HEK293 (cell line): ENCODE measurements at regions not wholly inside any gene's neighbourhood (a gene's known extent, or its start where the extent isn't known, plus 50 kb on each side); places are given as distances from the start of the nearest gene placed in this dataset.

Source experiments
- CTCF ChIA-PET: fragments of 350-600 bp; formaldehyde crosslinking; extraction: SDS; loops from one replicate; lab custom pipeline; 2021; ENCODE audit warnings: antibody characterized with exemption; lab: Yijun Ruan, JAX
- POLR2A ChIA-PET: fragments of 300-600 bp; formaldehyde crosslinking; extraction: SDS; loops from one replicate; lab custom pipeline; 2020; ENCODE audit warnings: antibody characterized with exemption, inconsistent platforms; lab: Yijun Ruan, JAX
- H3K27ac ChIP-seq: fragments of 200-500 bp; sonication (Bioruptor generic); 2 replicates; pipeline ENCODE4 v1.5.1; 2014; ENCODE audit warnings: low read depth, low read length, control low read depth, inconsistent platforms; ENCODE audit errors: extremely low read depth
- H3K36me3 ChIP-seq, 2 experiments: fragments of 200-500 bp in 1 of 2; sonication (Bioruptor generic) in 1 of 2; 1 replicate in 1 of 2; 2 replicates in 1 of 2; pipeline ENCODE4 v1.5.1; 2014 to 2017; ENCODE audit warnings: inconsistent platforms in 2 of 2, low read length in 2 of 2; ENCODE audit not compliant: control insufficient read depth in 2 of 2, insufficient read depth in 1 of 2
- H3K4me1 ChIP-seq: fragments of 200-500 bp; sonication (Bioruptor generic); 2 replicates; pipeline ENCODE4 v1.5.1; 2014; ENCODE audit warnings: mild to moderate bottlenecking, low read length, inconsistent platforms; ENCODE audit not compliant: control insufficient read depth, insufficient read depth
- H3K4me3 ChIP-seq: 2 replicates; pipeline ENCODE4 v1.5.1; 2011; ENCODE audit warnings: low read depth, mild to moderate bottlenecking, control low read depth, low read length, moderate library complexity
- H3K9me3 ChIP-seq: fragments of 200-500 bp; sonication (Bioruptor generic); 2 replicates; pipeline ENCODE4 v1.5.1; 2014; ENCODE audit warnings: low read depth, low read length, inconsistent platforms; ENCODE audit not compliant: control insufficient read depth, insufficient read depth
- GFI1B ChIP-seq: fragments of 450-650 bp; formaldehyde crosslinking; IDR thresholded peaks from 2 replicates; pipeline ENCODE4 v1.5.1; 2016; ENCODE audit warnings: missing biosample characterization, missing genetic modification characterization
- GLIS2 ChIP-seq: fragments of 450-650 bp; formaldehyde crosslinking; IDR thresholded peaks from 2 replicates; pipeline ENCODE4 v1.5.1; 2016; ENCODE audit warnings: missing biosample characterization, missing genetic modification characterization
- KLF9 ChIP-seq: fragments of 450-650 bp; formaldehyde crosslinking; IDR thresholded peaks from 2 replicates; pipeline ENCODE4 v1.5.1; 2016; ENCODE audit warnings: missing biosample characterization, missing genetic modification characterization, low read depth
- MEIS1 ChIP-seq: sonication (generic); formaldehyde crosslinking; IDR thresholded peaks from 2 replicates; pipeline ENCODE4 v1.8.1; 2022; ENCODE audit warnings: missing genetic modification reagents, mild to moderate bottlenecking, borderline replicate concordance
- OSR2 ChIP-seq: fragments of 450-650 bp; formaldehyde crosslinking; IDR thresholded peaks from 2 replicates; pipeline ENCODE4 v1.5.1; 2016; ENCODE audit warnings: missing biosample characterization, missing genetic modification characterization
- PRDM1 ChIP-seq: fragments of 450-650 bp; formaldehyde crosslinking; IDR thresholded peaks from 2 replicates; pipeline ENCODE4; 2016; ENCODE audit warnings: missing biosample characterization, missing genetic modification characterization
- ZBTB17 ChIP-seq: fragments of 450-650 bp; formaldehyde crosslinking; IDR thresholded peaks from 2 replicates; pipeline ENCODE4 v1.5.1; 2016; ENCODE audit warnings: missing biosample characterization, missing genetic modification characterization
- ZBTB49 ChIP-seq: fragments of 450-650 bp; formaldehyde crosslinking; IDR thresholded peaks from 2 replicates; pipeline ENCODE4 v1.5.1; 2016; ENCODE audit warnings: missing biosample characterization, missing genetic modification characterization, low read depth
- ZNF146 ChIP-seq: fragments of 450-650 bp; formaldehyde crosslinking; IDR thresholded peaks from 2 replicates; pipeline ENCODE4 v1.5.1; 2016; ENCODE audit warnings: missing biosample characterization, missing genetic modification characterization
- ZNF280C ChIP-seq: fragments of 450-650 bp; formaldehyde crosslinking; IDR thresholded peaks from 2 replicates; pipeline ENCODE4 v1.5.1; 2016; ENCODE audit warnings: missing biosample characterization, missing genetic modification characterization
- ZNF280D ChIP-seq: fragments of 450-650 bp; formaldehyde crosslinking; IDR thresholded peaks from 2 replicates; pipeline ENCODE4 v1.5.1; 2016; ENCODE audit warnings: missing biosample characterization, missing genetic modification characterization
- ZNF394 ChIP-seq: fragments of 450-650 bp; formaldehyde crosslinking; IDR thresholded peaks from 2 replicates; pipeline ENCODE4 v1.5.1; 2016; ENCODE audit warnings: missing biosample characterization, missing genetic modification characterization, mild to moderate bottlenecking, moderate library complexity, borderline replicate concordance
- ZNF416 ChIP-seq: fragments of 450-650 bp; formaldehyde crosslinking; IDR thresholded peaks from 2 replicates; pipeline ENCODE4 v1.5.1; 2016; ENCODE audit warnings: missing biosample characterization, missing genetic modification characterization
- ZNF501 ChIP-seq: fragments of 450-650 bp; formaldehyde crosslinking; IDR thresholded peaks from 2 replicates; pipeline ENCODE4 v1.5.1; 2016; ENCODE audit warnings: missing biosample characterization, missing genetic modification characterization
- ZNF529 ChIP-seq: fragments of 450-650 bp; formaldehyde crosslinking; IDR thresholded peaks from 2 replicates; pipeline ENCODE4 v1.5.1; 2017; ENCODE audit warnings: missing genetic modification characterization, missing biosample characterization; ENCODE audit not compliant: insufficient replicate concordance
- ZNF621 ChIP-seq: fragments of 450-650 bp; formaldehyde crosslinking; IDR thresholded peaks from 2 replicates; pipeline ENCODE4 v1.5.1; 2017; ENCODE audit warnings: missing biosample characterization, missing genetic modification characterization
- ZNF639 ChIP-seq: fragments of 450-650 bp; formaldehyde crosslinking; IDR thresholded peaks from 2 replicates; pipeline ENCODE4 v1.5.1; 2016; ENCODE audit warnings: missing biosample characterization, missing genetic modification characterization
- ZNF785 ChIP-seq: fragments of 450-650 bp; formaldehyde crosslinking; IDR thresholded peaks from 2 replicates; pipeline ENCODE4 v1.5.1; 2016; ENCODE audit warnings: missing biosample characterization, missing genetic modification characterization
- ZSCAN18 ChIP-seq: fragments of 450-650 bp; formaldehyde crosslinking; IDR thresholded peaks from 2 replicates; pipeline ENCODE4 v1.5.1; 2016; ENCODE audit warnings: missing biosample characterization, missing genetic modification characterization

GRCh38 chr20:18991012-18991411 is 177.4 kb downstream of the SCP2D1 start:
- Histone ChIP-seq H3K27ac (no peak overlapping the region), H3K36me3 (no peaks in the 10 kb centered on the region), H3K9me3 (no peaks in the 10 kb centered on the region), H3K4me3 (no peak overlapping the region), H3K4me1 (no peaks in the 10 kb centered on the region)
- POLR2A ChIA-PET: no interaction called here
- TF ChIP-seq ZNF416 (tag by site-specific recombination): no peak
- no peak for TF ChIP-seq ZNF280C
- no peak for TF ChIP-seq ZNF394 (tag by site-specific recombination)
- no peak for TF ChIP-seq ZNF280D (tag by site-specific recombination)
- no peak for TF ChIP-seq OSR2 (tag by site-specific recombination)
- no peak for TF ChIP-seq ZNF501 (tag by site-specific recombination)
- TF ChIP-seq ZNF621 (tag by site-specific recombination): no peak
- TF ChIP-seq ZNF639 (tag by site-specific recombination): no peak
- TF ChIP-seq GLIS2 (tag by site-specific recombination): no peak
- no peak for TF ChIP-seq ZBTB17 (tag by site-specific recombination)
- no peak for TF ChIP-seq ZNF529
- TF ChIP-seq ZSCAN18: no peak
- no peak for TF ChIP-seq ZNF785 (tag by site-specific recombination)
- TF ChIP-seq PRDM1 (tag by site-specific recombination): no peak
- TF ChIP-seq ZNF146 (tag by site-specific recombination): no peak
- no peak for TF ChIP-seq KLF9 (tag by site-specific recombination)
- no peak for TF ChIP-seq MEIS1 (CRISPR knock-in tag)
- TF ChIP-seq GFI1B (tag by site-specific recombination): no peak
- no peak for TF ChIP-seq ZBTB49 (tag by site-specific recombination)
- CTCF ChIA-PET: no interaction called here
